Activated CD8-positive, alpha-beta memory T cell treated with anti-CD3 and anti-CD28 coated beads, Interleukin-2, amount 50 U/mL, for 4 hours (primary cell): ENCODE measurements at regions not wholly inside any gene's neighbourhood (a gene's known extent, or its start where the extent isn't known, plus 50 kb on each side); places are given as distances from the start of the nearest gene placed in this dataset.

Experiments used
- DNase-seq: peaks from one replicate; pipeline ENCODE4 v3.0.0-alpha.2; 2020

GRCh38 chr2:217749008-217749407, 253.8 kb downstream of the TNS1 start:
- DNase-seq, result no peak

GRCh38 chr2:217746808-217747207, 256.0 kb downstream of the TNS1 start:
- no peak for DNase-seq

- DNase-seq, result no peak
These were observed 258.6 kb downstream of the TNS1 start for GRCh38 chr2:217743966-217744761.

GRCh38 chr2:217743407-217743806, 259.4 kb downstream of the TNS1 start:
- no peak for DNase-seq

- DNase-seq, result no peak
These were observed 260.0 kb downstream of the TNS1 start for GRCh38 chr2:217742841-217743240.

GRCh38 chr2:217742276-217742675, 260.5 kb downstream of the TNS1 start:
- DNase-seq, result no peak

GRCh38 chr2:217741381-217741955, 261.3 kb downstream of the TNS1 start:
- no peak for DNase-seq

GRCh38 chr2:217740756-217741155, 262.0 kb downstream of the TNS1 start:
- no peak for DNase-seq

- DNase-seq, result no peak
These were observed 262.6 kb downstream of the TNS1 start for GRCh38 chr2:217740178-217740577.

GRCh38 chr2:217739741-217740140, 263.1 kb downstream of the TNS1 start:
- no peak for DNase-seq

- no peak for DNase-seq
These were observed 264.7 kb downstream of the TNS1 start for GRCh38 chr2:217738061-217738460.

- no peak for DNase-seq
These were observed 265.8 kb downstream of the TNS1 start for GRCh38 chr2:217736776-217737550.

GRCh38 chr2:217735899-217736298, 266.9 kb downstream of the TNS1 start:
- no peak for DNase-seq

GRCh38 chr2:217735034-217735433, 267.8 kb downstream of the TNS1 start:
- no peak for DNase-seq

GRCh38 chr2:217733461-217733860, 269.3 kb downstream of the TNS1 start:
- no peak for DNase-seq

GRCh38 chr2:217732992-217733391, 269.8 kb downstream of the TNS1 start:
- DNase-seq, result no peak

GRCh38 chr2:217731805-217732204, 271.0 kb downstream of the TNS1 start:
- DNase-seq, result no peak

- DNase-seq, result no peak
These were observed 273.3 kb downstream of the TNS1 start for GRCh38 chr2:217729421-217730053.

- no peak for DNase-seq
These were observed 275.0 kb downstream of the TNS1 start for GRCh38 chr2:217727801-217728200.

- no peak for DNase-seq
These were observed 277.4 kb downstream of the TNS1 start for GRCh38 chr2:217725409-217725808.

GRCh38 chr2:217724471-217724870, 278.3 kb downstream of the TNS1 start:
- DNase-seq, result no peak

- DNase-seq, result no peak
These were observed 278.8 kb downstream of the TNS1 start for GRCh38 chr2:217723981-217724380.

GRCh38 chr2:217722883-217723472, 279.8 kb downstream of the TNS1 start:
- DNase-seq, result no peak
